Fibroblast of lung (primary cell): ENCODE measurements at regions not wholly inside any gene's neighbourhood (a gene's known extent, or its start where the extent isn't known, plus 50 kb on each side); places are given as distances from the start of the nearest gene placed in this dataset.

Source experiments
- EZH2 ChIP-seq: IDR thresholded peaks from 2 replicates; pipeline ENCODE4 v1.5.1; 2012; ENCODE audit warnings: low read length, control low read depth, mild to moderate bottlenecking; ENCODE audit errors: missing control alignments
- TF ChIP-seq, protein P1 (sequence below), 2 donors: IDR thresholded peaks in 1 of 2; conservative IDR thresholded peaks in 1 of 2; 1 replicate in 1 of 2; 2 replicates in 1 of 2; pipeline ENCODE4 v1.5.1; 2011 to 2012; ENCODE audit warnings: low read length in 2 of 2, control low read depth in 1 of 2, inconsistent platforms in 1 of 2, low read depth in 1 of 2, mild to moderate bottlenecking in 1 of 2

DNA sequence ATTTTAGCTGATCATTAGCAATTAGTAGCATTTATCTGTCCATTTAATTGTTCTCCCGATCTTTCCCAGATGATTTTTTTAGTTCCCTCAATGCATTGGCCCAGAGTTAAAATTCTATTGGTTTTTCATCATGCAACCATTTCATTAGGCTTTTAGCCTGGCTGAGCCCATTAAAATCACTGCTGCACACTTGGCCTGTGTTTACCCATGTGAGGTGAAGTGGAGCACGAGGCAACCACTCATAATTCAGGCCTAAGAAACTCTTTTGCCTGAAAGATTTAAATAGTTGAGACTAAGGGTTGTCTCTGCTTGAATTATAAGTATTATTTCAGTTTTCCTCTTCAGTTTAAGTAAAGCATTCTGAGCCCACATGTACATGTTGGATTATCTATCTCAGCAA is 889.0 kb upstream of the ADGRL4 start:
- TF ChIP-seq, protein P1, sequence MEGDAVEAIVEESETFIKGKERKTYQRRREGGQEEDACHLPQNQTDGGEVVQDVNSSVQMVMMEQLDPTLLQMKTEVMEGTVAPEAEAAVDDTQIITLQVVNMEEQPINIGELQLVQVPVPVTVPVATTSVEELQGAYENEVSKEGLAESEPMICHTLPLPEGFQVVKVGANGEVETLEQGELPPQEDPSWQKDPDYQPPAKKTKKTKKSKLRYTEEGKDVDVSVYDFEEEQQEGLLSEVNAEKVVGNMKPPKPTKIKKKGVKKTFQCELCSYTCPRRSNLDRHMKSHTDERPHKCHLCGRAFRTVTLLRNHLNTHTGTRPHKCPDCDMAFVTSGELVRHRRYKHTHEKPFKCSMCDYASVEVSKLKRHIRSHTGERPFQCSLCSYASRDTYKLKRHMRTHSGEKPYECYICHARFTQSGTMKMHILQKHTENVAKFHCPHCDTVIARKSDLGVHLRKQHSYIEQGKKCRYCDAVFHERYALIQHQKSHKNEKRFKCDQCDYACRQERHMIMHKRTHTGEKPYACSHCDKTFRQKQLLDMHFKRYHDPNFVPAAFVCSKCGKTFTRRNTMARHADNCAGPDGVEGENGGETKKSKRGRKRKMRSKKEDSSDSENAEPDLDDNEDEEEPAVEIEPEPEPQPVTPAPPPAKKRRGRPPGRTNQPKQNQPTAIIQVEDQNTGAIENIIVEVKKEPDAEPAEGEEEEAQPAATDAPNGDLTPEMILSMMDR (conservative IDR thresholded peaks at IDR 0.05 in 1 of 2, IDR thresholded peaks at IDR 0.05 in 1 of 2; ENCODE audit: low read depth in 1 of 2, low read length in 2 of 2): no peak
- no peak for TF ChIP-seq EZH2
